ENCODE measurements at regions not wholly inside any gene's neighbourhood (a gene's known extent, or its start where the extent isn't known, plus 50 kb on each side); places are given as distances from the start of the nearest gene placed in this dataset.

- Histone ChIP-seq H3K9ac (no peak overlapping the region), H3K4me2 (no peak overlapping the region), H3K27me3 (ENCODE audit: insufficient read depth) (no peaks in the 10 kb centered on the region), H3K27ac (ENCODE audit: low read depth in 2 of 2, low read length in 1 of 2) (no peak overlapping the region), H2AFZ (ENCODE audit: low read depth) (no peak overlapping the region), H4K20me1 (ENCODE audit: insufficient read depth) (no peaks in the 10 kb centered on the region), H3K4me1 (ENCODE audit: control insufficient read depth in 1 of 2, insufficient read depth in 2 of 2, low read depth in 1 of 2, low read length in 1 of 2) (peaks cover 13 to 24% of the 10 kb centered on the region in 2 experiments; a peak in 2 of 4 replicates), H3K79me2 (ENCODE audit: insufficient read depth) (no peaks in the 10 kb centered on the region), H3F3A (replicated peaks; ENCODE audit: insufficient read depth) (peaks cover 11% of the 10 kb centered on the region), H3K9me2 (no peaks in the 10 kb centered on the region; the same call in 1 of the 2 replicates), H3K9me3 (no peaks in the 10 kb centered on the region), H3K36me3 (replicated peaks in 1 of 2; ENCODE audit: control insufficient read depth in 1 of 2, insufficient read depth in 2 of 2, low read length in 1 of 2) (no peaks in the 10 kb centered on the region), H3K4me3 (ENCODE audit: low read depth in 2 of 2, low read length in 1 of 2) (no peak overlapping the region)
- ChIA-PET POLR2A (no interaction called here), CTCF (interaction anchor here (1.7 kb wide), 1 partner anchor 17 kb away, joined by 4 read pairs; no protein-coding TSS in a partner anchor)
- no peak for DNase-seq
- TF ChIP-seq ELF1 (IDR thresholded peaks at IDR 0.05) (no peak), USF1 (IDR thresholded peaks at IDR 0.05; ENCODE audit: borderline replicate concordance, low read depth) (no peak), GATA2 (CRISPR knock-in tag; IDR thresholded peaks at IDR 0.05) (no peak), NRF1 (IDR thresholded peaks at IDR 0.05; ENCODE audit: low read depth, low read length) (no peak), IRF3 (IDR thresholded peaks at IDR 0.05; ENCODE audit: low read depth, low read length) (no peak), TAF1 (IDR thresholded peaks at IDR 0.05; ENCODE audit: borderline replicate concordance, low read depth, low read length) (no peak), GABPA (IDR thresholded peaks at IDR 0.05; ENCODE audit: low read depth) (no peak), REST (IDR thresholded peaks at IDR 0.05; ENCODE audit: low read depth, low read length) (no peak), JUND (IDR thresholded peaks at IDR 0.05) (no peak), EP300 (IDR thresholded peaks at IDR 0.05; ENCODE audit: borderline replicate concordance in 1 of 2, low read depth in 1 of 2, low read length in 1 of 2) (no peak), CTCF (IDR thresholded peaks at IDR 0.05) (no peak), MEF2A (IDR thresholded peaks at IDR 0.05; ENCODE audit: borderline replicate concordance, low read depth) (no peak), USF2 (IDR thresholded peaks at IDR 0.05; ENCODE audit: borderline replicate concordance, low read depth, low read length) (no peak), CHD2 (IDR thresholded peaks at IDR 0.05; ENCODE audit: low read length, partially characterized antibody) (no peak), FOXJ3 (CRISPR knock-in tag; IDR thresholded peaks at IDR 0.05) (no peak), FOSL2 (IDR thresholded peaks at IDR 0.05; ENCODE audit: borderline replicate concordance, low read depth) (no peak), RXRA (IDR thresholded peaks at IDR 0.05; ENCODE audit: borderline replicate concordance, low read depth) (no peak), RAD21 (IDR thresholded peaks at IDR 0.05; ENCODE audit: low read length) (no peak), FOXM1 (IDR thresholded peaks at IDR 0.05; ENCODE audit: low read depth) (no peak)
- 97% methylated on average over 4 of the region's 4 CpGs for WGBS (ENCODE audit: low lambda C conversion rate)
Measured at GRCh38 chr12:75782069-75782581, 249.5 kb downstream of the PHLDA1 start.
